Neural progenitor cell (in vitro differentiated cells): ENCODE measurements at regions not wholly inside any gene's neighbourhood (a gene's known extent, or its start where the extent isn't known, plus 50 kb on each side); places are given as distances from the start of the nearest gene placed in this dataset.

Experiments used
- EZH2 ChIP-seq: fragments of 200-600 bp; sonication (generic); IDR thresholded peaks from 2 replicates; pipeline ENCODE4 v1.6.1; 2017; ENCODE audit warnings: antibody characterized with exemption, mild to moderate bottlenecking, moderate library complexity
- EZH2phosphoT487 ChIP-seq: fragments of 200-600 bp; sonication (generic); IDR thresholded peaks from 2 replicates; pipeline ENCODE4 v1.6.1; 2017; ENCODE audit warnings: antibody characterized with exemption
- TF ChIP-seq, protein P1 (sequence below): fragments of 200-600 bp; sonication (generic); IDR thresholded peaks from 2 replicates; pipeline ENCODE4 v1.5.1; 2017; ENCODE audit warnings: antibody characterized with exemption, mild to moderate bottlenecking

DNA sequence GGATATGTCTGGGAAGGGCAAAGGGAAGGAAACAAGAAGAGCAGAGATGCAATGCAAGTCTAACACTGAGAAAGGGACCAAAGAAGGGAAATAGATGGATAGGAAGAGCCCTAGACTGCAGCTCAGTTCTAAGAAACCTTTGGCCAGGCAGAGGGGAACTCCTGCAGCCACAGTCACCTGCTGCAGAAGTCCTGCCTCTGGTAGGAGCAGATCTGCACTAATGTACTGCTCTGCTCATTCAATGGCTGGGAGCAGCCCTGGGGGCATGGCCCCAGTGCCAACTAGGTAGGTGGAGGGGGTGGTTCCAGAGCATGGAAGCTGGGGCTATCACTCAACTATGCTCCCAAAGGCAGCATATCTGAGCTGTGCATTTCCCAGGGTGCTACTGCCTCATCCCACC lies 388.9 kb downstream of the PCNX1 start:
- TF ChIP-seq, protein P1, sequence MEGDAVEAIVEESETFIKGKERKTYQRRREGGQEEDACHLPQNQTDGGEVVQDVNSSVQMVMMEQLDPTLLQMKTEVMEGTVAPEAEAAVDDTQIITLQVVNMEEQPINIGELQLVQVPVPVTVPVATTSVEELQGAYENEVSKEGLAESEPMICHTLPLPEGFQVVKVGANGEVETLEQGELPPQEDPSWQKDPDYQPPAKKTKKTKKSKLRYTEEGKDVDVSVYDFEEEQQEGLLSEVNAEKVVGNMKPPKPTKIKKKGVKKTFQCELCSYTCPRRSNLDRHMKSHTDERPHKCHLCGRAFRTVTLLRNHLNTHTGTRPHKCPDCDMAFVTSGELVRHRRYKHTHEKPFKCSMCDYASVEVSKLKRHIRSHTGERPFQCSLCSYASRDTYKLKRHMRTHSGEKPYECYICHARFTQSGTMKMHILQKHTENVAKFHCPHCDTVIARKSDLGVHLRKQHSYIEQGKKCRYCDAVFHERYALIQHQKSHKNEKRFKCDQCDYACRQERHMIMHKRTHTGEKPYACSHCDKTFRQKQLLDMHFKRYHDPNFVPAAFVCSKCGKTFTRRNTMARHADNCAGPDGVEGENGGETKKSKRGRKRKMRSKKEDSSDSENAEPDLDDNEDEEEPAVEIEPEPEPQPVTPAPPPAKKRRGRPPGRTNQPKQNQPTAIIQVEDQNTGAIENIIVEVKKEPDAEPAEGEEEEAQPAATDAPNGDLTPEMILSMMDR = no peak
- TF ChIP-seq EZH2phosphoT487 = no peak
- no peak for TF ChIP-seq EZH2
